Liver (tissue), 3 donors: ENCODE measurements at regions not wholly inside any gene's neighbourhood (a gene's known extent, or its start where the extent isn't known, plus 50 kb on each side); places are given as distances from the start of the nearest gene placed in this dataset.

ENCODE experiments used
- CTCF ChIP-seq: fragments of 150-350 bp; IDR thresholded peaks from 2 replicates; pipeline ENCODE4 v1.5.1; 2017; ENCODE audit warnings: improper control_type of control experiment, low read depth, low read length; ENCODE audit not compliant: missing input control
- FOXA1 ChIP-seq: IDR thresholded peaks from 2 replicates; pipeline ENCODE4 v1.6.1; 2016; ENCODE audit warnings: antibody characterized with exemption
- FOXA2 ChIP-seq: IDR thresholded peaks from 2 replicates; pipeline ENCODE4 v1.6.1; 2016; ENCODE audit warnings: antibody characterized with exemption
- HNF4A ChIP-seq, 2 donors: conservative IDR thresholded peaks; 2 replicates each; pipeline ENCODE4 v1.6.1; 2016; ENCODE audit warnings: antibody characterized with exemption in 2 of 2, mild to moderate bottlenecking in 2 of 2
- JUND ChIP-seq, 2 donors: IDR thresholded peaks; 2 replicates each; pipeline ENCODE4 v1.6.1; 2016; ENCODE audit warnings: antibody characterized with exemption in 2 of 2
- NR2F2 ChIP-seq: IDR thresholded peaks from 2 replicates; pipeline ENCODE4 v1.6.1; 2016; ENCODE audit warnings: antibody characterized with exemption
- RAD21 ChIP-seq, 2 donors: IDR thresholded peaks; 2 replicates each; pipeline ENCODE4 v1.6.1; 2016; ENCODE audit warnings: antibody characterized with exemption in 2 of 2, mild to moderate bottlenecking in 2 of 2
- REST ChIP-seq: IDR thresholded peaks from 2 replicates; pipeline ENCODE4 v1.6.1; 2016; ENCODE audit warnings: antibody characterized with exemption, mild to moderate bottlenecking
- RXRA ChIP-seq, 2 donors: IDR thresholded peaks; 2 replicates each; pipeline ENCODE4 v1.6.1; 2017 to 2018; ENCODE audit warnings: antibody characterized with exemption in 2 of 2, mild to moderate bottlenecking in 1 of 2
- SP1 ChIP-seq: IDR thresholded peaks from 2 replicates; pipeline ENCODE4 v1.6.1; 2018; ENCODE audit warnings: antibody characterized with exemption, mild to moderate bottlenecking
- TAF1 ChIP-seq: conservative IDR thresholded peaks from 2 replicates; pipeline ENCODE4 v1.6.1; 2016; ENCODE audit warnings: antibody characterized with exemption, mild to moderate bottlenecking
- YY1 ChIP-seq: IDR thresholded peaks from 2 replicates; pipeline ENCODE4 v1.6.1; 2016; ENCODE audit warnings: antibody characterized with exemption, mild to moderate bottlenecking
- TF ChIP-seq, protein P1 (sequence below): IDR thresholded peaks from 2 replicates; pipeline ENCODE4 v1.6.1; 2016; ENCODE audit warnings: antibody characterized with exemption
- TF ChIP-seq, protein P2 (sequence below): IDR thresholded peaks from 2 replicates; pipeline ENCODE4 v1.6.1; 2016; ENCODE audit warnings: antibody characterized with exemption
- donor health status: healthy.
- donor health status: healthy.

DNA sequence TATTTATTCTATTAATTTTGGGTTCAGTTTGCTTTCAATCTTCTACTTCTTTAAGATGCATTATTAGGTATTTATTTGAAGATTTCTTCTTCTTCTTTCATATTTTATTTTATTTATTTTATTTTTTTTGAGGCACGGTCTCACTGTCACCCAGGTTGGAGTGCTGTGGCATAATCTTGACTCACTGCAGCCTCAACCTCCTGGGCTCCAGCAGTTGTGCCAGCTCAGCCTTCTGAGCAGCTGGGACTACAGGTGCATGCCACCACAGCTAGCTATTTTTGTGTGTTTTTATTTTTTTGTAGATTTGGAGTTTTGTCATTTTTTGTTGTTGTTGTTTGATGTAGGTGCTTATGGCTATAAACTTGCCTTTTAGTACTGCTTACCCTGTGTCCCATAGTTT lies 543.2 kb upstream of the SGO1 start:
- TF ChIP-seq CTCF (no peak), TAF1 (no peak), NR2F2 (no peak), YY1 (no peak), RAD21 (IDR thresholded peaks at IDR 0.05) (no peak), RXRA (IDR thresholded peaks at IDR 0.05) (no peak), SP1 (no peak), FOXA1 (no peak), REST (no peak), JUND (IDR thresholded peaks at IDR 0.05) (no peak), HNF4A (conservative IDR thresholded peaks at IDR 0.05) (no peak), FOXA2 (no peak)
- TF ChIP-seq, protein P1, sequence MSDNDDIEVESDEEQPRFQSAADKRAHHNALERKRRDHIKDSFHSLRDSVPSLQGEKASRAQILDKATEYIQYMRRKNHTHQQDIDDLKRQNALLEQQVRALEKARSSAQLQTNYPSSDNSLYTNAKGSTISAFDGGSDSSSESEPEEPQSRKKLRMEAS: no peak
- TF ChIP-seq, protein P2, sequence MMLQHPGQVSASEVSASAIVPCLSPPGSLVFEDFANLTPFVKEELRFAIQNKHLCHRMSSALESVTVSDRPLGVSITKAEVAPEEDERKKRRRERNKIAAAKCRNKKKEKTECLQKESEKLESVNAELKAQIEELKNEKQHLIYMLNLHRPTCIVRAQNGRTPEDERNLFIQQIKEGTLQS: no peak
